Mucosa of descending colon (tissue), 3 donors: ENCODE measurements at regions not wholly inside any gene's neighbourhood (a gene's known extent, or its start where the extent isn't known, plus 50 kb on each side); places are given as distances from the start of the nearest gene placed in this dataset.

Source experiments
- ATAC-seq: fragments of 200-7000 bp; cut with Tn5 transposase; one replicate; pipeline ENCODE4 v1.9.1; 2020; ENCODE audit warnings: mild to moderate bottlenecking, moderate library complexity
- DNase-seq, 3 donors: peaks; one replicate each; pipeline ENCODE4 v3.0.0-alpha.2; 2020
- H3K36me3 ChIP-seq: fragments of 200-600 bp; one replicate; pipeline ENCODE4 v1.8.0; 2021; ENCODE audit warnings: low read depth, mild to moderate bottlenecking
- H3K4me1 ChIP-seq: fragments of 200-600 bp; one replicate; pipeline ENCODE4 v1.8.0; 2021; ENCODE audit warnings: low read depth, mild to moderate bottlenecking
- H3K4me3 ChIP-seq: fragments of 200-600 bp; one replicate; pipeline ENCODE4 v1.8.0; 2021; ENCODE audit warnings: mild to moderate bottlenecking
- H3K9me3 ChIP-seq: fragments of 200-600 bp; one replicate; pipeline ENCODE4 v1.8.0; 2021; ENCODE audit warnings: mild to moderate bottlenecking
- intact Hi-C, 2 donors: fragments of 100-400 bp; cut with DNase I in 1 of 2; cut with micrococcal nuclease in 1 of 2; formaldehyde crosslinking; loops; one replicate each; pipeline versions ENCODE4 v1.11.0 to v1.11.1; 2022; cut with DNase I, micrococcal nuclease
- TF ChIP-seq, protein P1 (sequence below): fragments of 200-600 bp; IDR thresholded peaks from one replicate; pipeline ENCODE4 v1.8.0; 2022; ENCODE audit warnings: antibody characterized with exemption, mild to moderate bottlenecking
- donor health status: DM: no; HTN: no; CAD: no; lungs with moderate emphysema.
- donor health status: DM: no; HTN: no; CAD: no.
- donor health status: DM: no; HTN: yes; CAD: no.

DNA sequence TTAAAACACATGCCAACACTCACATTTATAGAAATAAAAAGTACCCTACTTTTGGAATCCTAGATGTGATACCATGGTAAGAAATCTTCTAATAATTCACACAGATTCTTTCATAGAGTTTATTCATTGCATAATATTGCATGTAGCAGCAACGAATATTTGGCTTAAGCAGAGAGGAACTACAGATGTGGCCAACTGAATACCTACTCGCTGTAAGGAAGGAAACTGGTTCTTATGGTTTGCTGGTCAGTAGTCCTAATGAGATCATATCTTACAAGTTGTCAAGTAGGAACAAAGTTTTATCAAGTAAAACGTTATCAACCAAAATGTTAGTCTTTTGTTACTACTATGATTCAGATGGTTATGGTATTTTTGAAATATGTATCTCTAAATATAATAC is 996.1 kb downstream of the PDHA2 start:
- H3K36me3 ChIP-seq: no peaks in the 10 kb centered on the region
- no peaks in the 10 kb centered on the region for H3K4me1 ChIP-seq
- TF ChIP-seq, protein P1, sequence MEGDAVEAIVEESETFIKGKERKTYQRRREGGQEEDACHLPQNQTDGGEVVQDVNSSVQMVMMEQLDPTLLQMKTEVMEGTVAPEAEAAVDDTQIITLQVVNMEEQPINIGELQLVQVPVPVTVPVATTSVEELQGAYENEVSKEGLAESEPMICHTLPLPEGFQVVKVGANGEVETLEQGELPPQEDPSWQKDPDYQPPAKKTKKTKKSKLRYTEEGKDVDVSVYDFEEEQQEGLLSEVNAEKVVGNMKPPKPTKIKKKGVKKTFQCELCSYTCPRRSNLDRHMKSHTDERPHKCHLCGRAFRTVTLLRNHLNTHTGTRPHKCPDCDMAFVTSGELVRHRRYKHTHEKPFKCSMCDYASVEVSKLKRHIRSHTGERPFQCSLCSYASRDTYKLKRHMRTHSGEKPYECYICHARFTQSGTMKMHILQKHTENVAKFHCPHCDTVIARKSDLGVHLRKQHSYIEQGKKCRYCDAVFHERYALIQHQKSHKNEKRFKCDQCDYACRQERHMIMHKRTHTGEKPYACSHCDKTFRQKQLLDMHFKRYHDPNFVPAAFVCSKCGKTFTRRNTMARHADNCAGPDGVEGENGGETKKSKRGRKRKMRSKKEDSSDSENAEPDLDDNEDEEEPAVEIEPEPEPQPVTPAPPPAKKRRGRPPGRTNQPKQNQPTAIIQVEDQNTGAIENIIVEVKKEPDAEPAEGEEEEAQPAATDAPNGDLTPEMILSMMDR: no peak
- no peak overlapping the region for H3K4me3 ChIP-seq
- intact Hi-C loops: no loop called here
- no peaks in the 10 kb centered on the region for H3K9me3 ChIP-seq
- DNase-seq (no peak), ATAC-seq (no peak)

DNA sequence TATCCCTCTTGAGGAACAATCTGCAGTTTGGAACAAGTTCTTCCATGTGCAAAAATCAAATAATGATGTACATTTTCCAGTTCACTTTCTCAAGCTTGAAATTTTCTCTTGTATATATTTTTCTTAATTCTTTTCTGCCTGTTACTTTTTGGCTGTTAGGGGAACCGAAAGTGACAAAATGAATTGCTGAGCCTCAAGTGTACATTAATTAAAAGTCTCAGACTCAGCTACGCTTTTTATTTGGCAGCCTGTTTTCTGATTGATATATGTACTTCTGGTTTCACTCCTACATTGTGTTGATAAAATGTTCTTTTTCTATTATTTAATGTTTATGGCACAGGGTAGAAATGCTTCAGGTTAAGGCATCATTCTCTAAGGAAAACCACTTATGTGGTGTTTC is 999.5 kb downstream of the PDHA2 start:
- H3K9me3 ChIP-seq: no peaks in the 10 kb centered on the region
- ATAC-seq: no peak
- TF ChIP-seq, protein P1: no peak
- no peaks in the 10 kb centered on the region for H3K4me1 ChIP-seq
- DNase-seq: no peak
- no peaks in the 10 kb centered on the region for H3K36me3 ChIP-seq
- intact Hi-C loops: no loop called here
- H3K4me3 ChIP-seq: no peak overlapping the region

DNA sequence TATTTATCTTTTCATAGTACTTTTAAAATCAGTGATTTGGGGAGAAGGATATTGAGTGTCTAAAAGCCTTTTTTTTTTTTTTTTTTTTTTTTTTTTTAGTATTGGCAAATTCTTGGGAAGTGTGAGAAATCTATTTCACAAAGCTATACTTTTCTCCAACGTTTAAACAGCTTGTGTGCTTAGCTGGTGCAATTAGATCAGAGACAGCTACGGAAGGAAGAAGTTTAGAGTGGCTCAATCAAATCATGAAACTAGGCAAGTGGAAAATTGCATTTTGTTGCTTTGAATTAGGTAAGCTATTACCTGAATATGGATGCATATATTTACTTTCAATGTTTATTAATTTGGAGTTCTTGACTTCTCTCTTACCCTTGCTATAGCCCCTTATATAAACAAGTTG is 1001.9 kb downstream of the PDHA2 start:
- no peaks in the 10 kb centered on the region for H3K9me3 ChIP-seq
- DNase-seq (no peak), ATAC-seq (no peak)
- H3K4me3 ChIP-seq: no peak overlapping the region
- TF ChIP-seq, protein P1: no peak
- H3K4me1 ChIP-seq: no peaks in the 10 kb centered on the region
- H3K36me3 ChIP-seq: no peaks in the 10 kb centered on the region
- intact Hi-C loops: no loop called here

DNA sequence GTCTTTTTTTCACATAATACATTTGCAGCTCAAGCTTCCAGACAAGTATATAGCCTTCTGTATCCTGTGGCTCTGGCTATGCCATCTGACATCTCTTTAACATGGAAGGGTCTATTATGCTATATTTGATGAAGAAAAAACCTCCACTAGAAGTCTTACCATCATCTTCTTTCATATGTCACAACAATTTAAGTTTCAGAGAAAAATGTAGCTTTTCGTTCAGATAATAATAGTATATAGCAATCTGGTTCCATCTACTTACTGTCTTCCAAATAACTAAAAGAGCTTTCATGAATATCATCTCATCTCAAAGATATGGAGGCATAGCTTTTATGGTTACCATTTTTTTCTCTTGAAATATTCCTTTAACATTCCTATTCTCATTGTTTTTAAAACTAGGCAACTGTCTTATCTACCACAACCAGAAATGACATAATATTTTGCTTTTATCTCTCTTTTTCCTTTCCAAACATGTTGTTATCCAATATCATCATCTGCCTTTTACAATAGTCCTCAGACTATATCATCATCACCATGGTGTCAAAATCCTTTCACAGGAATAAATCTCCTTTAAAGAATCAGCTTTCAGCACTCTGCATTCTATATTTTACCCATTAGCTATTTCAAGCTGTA is 1005.1 kb downstream of the PDHA2 start:
- DNase-seq: no peak
- no peaks in the 10 kb centered on the region for H3K36me3 ChIP-seq
- no peaks in the 10 kb centered on the region for H3K4me1 ChIP-seq
- intact Hi-C loops: no loop called here
- no peak for ATAC-seq
- TF ChIP-seq, protein P1: no peak
- no peaks in the 10 kb centered on the region for H3K9me3 ChIP-seq
- no peak overlapping the region for H3K4me3 ChIP-seq

DNA sequence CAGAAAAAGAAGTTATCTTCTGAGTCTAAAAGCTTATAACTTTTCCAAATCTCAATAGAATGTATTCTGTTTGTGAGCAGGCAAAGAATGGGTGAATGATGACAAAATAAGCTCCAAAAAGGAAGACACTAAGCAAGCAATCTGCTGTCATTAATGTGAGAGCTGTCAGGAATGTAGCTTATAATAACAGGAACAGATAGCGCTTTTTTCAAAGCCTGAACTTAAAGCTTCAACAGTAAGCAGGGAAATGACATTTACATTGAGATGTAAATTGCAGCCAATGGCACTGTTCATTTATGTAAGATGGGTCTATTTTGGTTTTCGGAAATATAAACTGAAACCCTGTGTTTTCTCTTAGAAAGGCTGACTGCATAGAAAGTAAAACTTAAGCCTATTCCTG is 1005.9 kb downstream of the PDHA2 start:
- intact Hi-C loops: no loop called here
- TF ChIP-seq, protein P1: no peak
- DNase-seq (no peak), ATAC-seq (no peak)
- H3K36me3 ChIP-seq: no peaks in the 10 kb centered on the region
- no peak overlapping the region for H3K4me3 ChIP-seq
- no peaks in the 10 kb centered on the region for H3K4me1 ChIP-seq
- H3K9me3 ChIP-seq: no peaks in the 10 kb centered on the region

DNA sequence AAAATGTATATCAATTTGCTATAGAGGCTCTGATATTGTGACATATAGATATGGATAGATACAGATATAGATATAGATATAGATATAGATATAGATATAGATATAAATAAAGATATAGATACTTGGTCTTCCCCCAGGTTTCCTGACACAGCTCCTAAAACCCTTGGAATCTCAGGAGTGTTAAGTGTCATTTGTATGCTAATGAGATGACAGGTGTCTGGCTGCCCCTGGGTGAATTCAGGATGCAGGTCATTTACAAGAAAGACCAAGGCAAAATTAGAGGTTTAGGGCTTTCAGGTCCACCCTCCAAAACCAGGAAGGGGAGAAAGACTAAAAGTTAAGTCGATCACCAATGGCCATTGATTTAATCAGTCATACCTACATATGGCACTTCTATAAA is 1034.8 kb downstream of the PDHA2 start:
- Histone ChIP-seq H3K4me3 (no peak overlapping the region), H3K4me1 (no peaks in the 10 kb centered on the region), H3K36me3 (no peaks in the 10 kb centered on the region), H3K9me3 (peaks cover 20% of the 10 kb centered on the region)
- intact Hi-C loops: no loop called here
- DNase-seq (no peak), ATAC-seq (no peak)
- TF ChIP-seq, protein P1: no peak
